HG02759 (cell line): ENCODE measurements at regions not wholly inside any gene's neighbourhood (a gene's known extent, or its start where the extent isn't known, plus 50 kb on each side); places are given as distances from the start of the nearest gene placed in this dataset.
"Not testable (repeated sequence)": the region's sequence is repeated elsewhere in the genome, so short reads cannot be mapped to it uniquely, and the experiment has no call there.

Source experiments
- ATAC-seq: cut with Tn5 transposase; IDR thresholded peaks from one replicate; pipeline ENCODE4 v1.9.1; 2021; ENCODE audit warnings: mild to moderate bottlenecking, moderate library complexity; ENCODE audit not compliant: unreplicated experiment

- not testable (repeated sequence) for ATAC-seq
These were observed 87.4 kb upstream of the FCGR1A start for GRCh38 chr1:149695066-149695465.

- ATAC-seq = not testable (repeated sequence)
These were observed 82.3 kb upstream of the FCGR1A start for GRCh38 chr1:149700220-149700619.

- ATAC-seq = peak; percentile 43
These were observed 81.6 kb upstream of the FCGR1A start for GRCh38 chr1:149700677-149701567.

- peak; percentile 88 for ATAC-seq
These were observed 74.2 kb upstream of the FCGR1A start for GRCh38 chr1:149708192-149708853.

- ATAC-seq = not testable (repeated sequence)
These were observed 70.8 kb upstream of the FCGR1A start for GRCh38 chr1:149711651-149712050.

GRCh38 chr1:149712154-149712927 lies 70.2 kb upstream of the FCGR1A start:
- ATAC-seq = not testable (repeated sequence)

- not testable (repeated sequence) for ATAC-seq
These were observed 69.0 kb upstream of the FCGR1A start for GRCh38 chr1:149713513-149713912.

GRCh38 chr1:149713952-149714351 lies 68.5 kb upstream of the FCGR1A start:
- ATAC-seq = not testable (repeated sequence)

- not testable (repeated sequence) for ATAC-seq
These were observed 57.7 kb upstream of the FCGR1A start for GRCh38 chr1:149724618-149725302.

- not testable (repeated sequence) for ATAC-seq
These were observed 55.8 kb upstream of the FCGR1A start for GRCh38 chr1:149726688-149727087.

- ATAC-seq = not testable (repeated sequence)
These were observed 53.9 kb upstream of the FCGR1A start for GRCh38 chr1:149728598-149728997.
